ENCODE measurements at regions not wholly inside any gene's neighbourhood (a gene's known extent, or its start where the extent isn't known, plus 50 kb on each side); places are given as distances from the start of the nearest gene placed in this dataset.

GRCh38 chr6:146990821-146991798 lies 213.1 kb upstream of the STXBP5 start:
- no peak for TF ChIP-seq POLR2AphosphoS5 (IDR thresholded peaks at IDR 0.05; ENCODE audit: low read depth, low read length)
- TF ChIP-seq TAF1 (IDR thresholded peaks at IDR 0.05; ENCODE audit: borderline replicate concordance, low read depth, low read length): no peak

All from GM12892 (cell line).